SK-N-MC (cell line): ENCODE measurements at regions not wholly inside any gene's neighbourhood (a gene's known extent, or its start where the extent isn't known, plus 50 kb on each side); places are given as distances from the start of the nearest gene placed in this dataset.

Experiments
- DNase-seq: peaks from one replicate; pipeline ENCODE4 v3.0.0-alpha.2; 2011; ENCODE audit warnings: low read depth, low spot score
- H3K27ac ChIP-seq: fragments of 200-600 bp; sonication (generic); 2 replicates; pipeline ENCODE4 v1.5.1; 2016; ENCODE audit warnings: mixed run types
- H3K36me3 ChIP-seq: fragments of 200-600 bp; sonication (generic); 2 replicates; pipeline ENCODE4 v1.6.1; 2017; ENCODE audit warnings: antibody characterized with exemption, low read length, mixed read lengths; ENCODE audit not compliant: insufficient read depth
- H3K4me3 ChIP-seq: fragments of 200-600 bp; sonication (generic); 2 replicates; pipeline ENCODE4 v1.5.1; 2016
- H3K9ac ChIP-seq: fragments of 200-600 bp; sonication (generic); 2 replicates; pipeline ENCODE4 v1.8.0; 2017; ENCODE audit warnings: mixed run types, mixed read lengths; ENCODE audit not compliant: insufficient read length
- H3K9me3 ChIP-seq: fragments of 200-600 bp; sonication (generic); 2 replicates; pipeline ENCODE4 v1.6.1; 2017; ENCODE audit warnings: low read depth, mild to moderate bottlenecking, antibody characterized with exemption, low read length, moderate library complexity, mixed read lengths
- EZH2 ChIP-seq: fragments of 200-600 bp; sonication (generic); IDR thresholded peaks from one replicate; pipeline ENCODE4 v1.6.1; 2017; ENCODE audit warnings: antibody characterized with exemption
- FOXP2 ChIP-seq: optimal IDR thresholded peaks from 2 replicates; pipeline ENCODE3; 2011; ENCODE audit warnings: mild to moderate bottlenecking, moderate library complexity; ENCODE audit not compliant: insufficient read depth; ENCODE audit errors: extremely low read length, control extremely low read depth
- POLR2AphosphoS5 ChIP-seq: IDR thresholded peaks from 2 replicates; pipeline ENCODE4 v1.6.1; 2012; ENCODE audit warnings: mild to moderate bottlenecking, low read depth, low read length, borderline replicate concordance

DNA sequence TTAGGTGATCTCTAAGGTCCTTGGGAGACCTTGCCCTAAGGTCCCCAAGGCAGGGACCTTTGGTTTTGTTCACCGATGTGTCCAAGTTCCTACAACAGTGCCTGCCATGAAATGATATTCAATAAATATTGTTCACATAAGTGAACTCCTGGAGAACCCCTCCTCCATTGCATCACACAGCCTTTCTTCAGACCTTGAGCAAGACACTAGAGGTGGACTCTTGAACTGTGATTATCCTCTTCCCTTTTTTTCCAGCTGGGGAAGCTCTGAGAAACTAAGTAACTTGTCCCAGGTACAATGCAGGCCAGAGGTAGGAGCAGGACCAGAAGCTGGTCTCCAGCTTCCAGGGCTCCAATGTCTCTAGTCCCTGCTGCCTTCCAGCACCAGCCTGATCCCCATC is 76.6 kb upstream of the LMO1 start:
- Histone ChIP-seq H3K9me3 (no peaks in the 10 kb centered on the region), H3K36me3 (no peaks in the 10 kb centered on the region), H3K9ac (no peak overlapping the region), H3K27ac (no peak overlapping the region), H3K4me3 (no peak overlapping the region)
- no peak for DNase-seq
- TF ChIP-seq EZH2 = no peak
- TF ChIP-seq FOXP2 = no peak
- TF ChIP-seq POLR2AphosphoS5 = no peak

- H3K27ac ChIP-seq = no peak overlapping the region
- no peaks in the 10 kb centered on the region for H3K9me3 ChIP-seq
- TF ChIP-seq POLR2AphosphoS5 (no peak), EZH2 (no peak), FOXP2 (no peak)
- no peak for DNase-seq
- H3K4me3 ChIP-seq = no peak overlapping the region
- no peaks in the 10 kb centered on the region for H3K36me3 ChIP-seq
- no peak overlapping the region for H3K9ac ChIP-seq
Observed at GRCh38 chr11:8339592-8340022, 75.9 kb upstream of the LMO1 start.

DNA sequence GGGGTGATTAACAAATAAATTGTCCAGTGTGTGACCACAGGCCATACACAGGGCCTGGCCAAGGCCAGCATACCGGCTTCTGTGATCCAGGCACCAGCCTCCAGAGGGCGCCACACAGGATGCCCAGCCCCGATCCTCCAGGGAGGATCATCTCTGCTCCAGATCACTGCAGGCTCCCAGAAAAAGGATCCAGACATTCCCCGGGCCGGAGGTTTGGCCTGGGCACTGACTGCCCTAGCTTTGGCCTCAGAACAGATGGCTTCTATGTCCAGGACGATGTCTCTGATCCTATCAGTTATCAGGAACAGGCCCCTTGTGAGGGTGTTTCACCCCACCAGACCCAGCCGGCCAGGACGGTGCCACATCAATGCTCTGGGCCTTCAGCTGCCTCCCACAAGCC is 74.5 kb upstream of the LMO1 start:
- H3K36me3 ChIP-seq = no peaks in the 10 kb centered on the region
- H3K9me3 ChIP-seq = no peaks in the 10 kb centered on the region
- H3K27ac ChIP-seq = no peak overlapping the region
- TF ChIP-seq POLR2AphosphoS5 = no peak
- TF ChIP-seq EZH2 = no peak
- no peak for TF ChIP-seq FOXP2
- no peak overlapping the region for H3K4me3 ChIP-seq
- no peak for DNase-seq
- no peak overlapping the region for H3K9ac ChIP-seq

DNA sequence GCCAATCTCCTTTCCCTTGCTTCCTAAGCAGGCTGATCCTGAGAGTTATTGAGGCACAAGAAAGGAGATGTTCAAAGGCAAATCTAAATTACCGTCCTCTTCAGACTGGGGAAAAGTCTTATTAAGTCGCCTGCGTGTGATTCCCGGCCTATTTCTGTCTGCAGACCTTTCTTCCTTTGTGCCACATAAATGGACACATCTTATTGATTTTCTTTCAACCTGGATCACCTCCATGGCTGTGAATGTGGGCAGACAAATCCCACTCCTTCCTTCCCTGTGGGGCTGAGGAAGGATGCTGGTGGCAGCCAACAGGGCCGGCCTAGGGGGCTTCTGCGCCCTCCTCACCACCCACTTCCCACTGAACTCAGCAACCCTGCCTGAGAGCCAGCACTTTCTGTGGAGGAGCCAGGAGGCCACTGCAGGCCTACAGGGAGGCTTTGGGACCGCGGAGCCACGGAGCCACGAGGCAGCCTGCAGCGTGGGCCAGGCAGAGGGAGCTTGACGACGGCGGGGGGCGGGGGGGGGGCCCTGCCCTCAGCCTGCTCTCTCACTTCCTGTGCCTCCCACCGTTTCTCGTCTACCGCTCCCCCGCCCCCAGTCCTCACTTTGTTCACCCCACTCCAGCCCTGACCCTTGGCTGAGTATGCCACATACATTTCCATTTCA is 73.6 kb upstream of the LMO1 start:
- no peak for TF ChIP-seq EZH2
- no peak for TF ChIP-seq FOXP2
- no peak for TF ChIP-seq POLR2AphosphoS5
- no peak for DNase-seq
- H3K9ac ChIP-seq = no peak overlapping the region
- no peaks in the 10 kb centered on the region for H3K36me3 ChIP-seq
- no peak overlapping the region for H3K27ac ChIP-seq
- H3K9me3 ChIP-seq = no peaks in the 10 kb centered on the region
- no peak overlapping the region for H3K4me3 ChIP-seq

- no peak for DNase-seq
- Histone ChIP-seq H3K9ac (no peak overlapping the region), H3K27ac (no peak overlapping the region), H3K36me3 (no peaks in the 10 kb centered on the region), H3K9me3 (no peaks in the 10 kb centered on the region), H3K4me3 (no peak overlapping the region)
- TF ChIP-seq EZH2 (no peak), POLR2AphosphoS5 (no peak), FOXP2 (no peak)
Observed at GRCh38 chr11:8336356-8337129, 72.9 kb upstream of the LMO1 start.

- TF ChIP-seq POLR2AphosphoS5 = no peak
- TF ChIP-seq EZH2 = no peak
- TF ChIP-seq FOXP2 = no peak
- Histone ChIP-seq H3K36me3 (no peaks in the 10 kb centered on the region), H3K9me3 (no peaks in the 10 kb centered on the region), H3K27ac (no peak overlapping the region), H3K9ac (no peak overlapping the region), H3K4me3 (no peak overlapping the region)
- DNase-seq = no peak
Observed at GRCh38 chr11:8335683-8336082, 72.0 kb upstream of the LMO1 start.

GRCh38 chr11:8335186-8335585 is 71.5 kb upstream of the LMO1 start:
- Histone ChIP-seq H3K9ac (no peak overlapping the region), H3K4me3 (no peak overlapping the region)
- no peak for TF ChIP-seq POLR2AphosphoS5
- no peak for TF ChIP-seq EZH2
- TF ChIP-seq FOXP2 = no peak

DNA sequence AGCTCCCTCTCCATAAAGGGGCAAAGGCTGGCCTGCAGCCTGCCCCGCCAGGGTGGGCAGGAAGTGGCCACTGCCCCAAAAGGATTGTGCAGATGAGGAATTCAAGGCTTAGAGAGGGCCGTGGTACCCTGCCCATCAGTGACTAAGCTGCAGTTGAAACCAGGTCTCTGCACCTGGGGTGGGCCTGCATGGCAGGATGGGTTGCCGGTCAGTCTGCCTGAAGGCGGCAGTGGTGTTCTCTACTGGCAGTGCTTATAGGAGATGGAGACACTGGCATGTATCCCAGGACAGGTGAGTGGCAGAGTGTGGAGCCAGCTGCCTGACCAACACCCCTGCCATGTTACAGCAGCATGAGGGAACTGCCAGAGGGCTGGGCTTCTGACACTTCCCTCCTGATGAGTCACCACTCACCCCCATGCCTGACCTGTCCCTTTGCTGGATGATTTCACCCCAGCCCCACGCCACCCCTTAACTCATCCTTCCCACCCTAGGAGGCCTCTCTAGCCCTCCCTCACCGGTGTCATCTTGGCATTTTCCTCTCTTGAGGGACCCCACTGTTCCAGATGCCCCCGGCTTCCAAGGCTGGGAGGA is 70.2 kb upstream of the LMO1 start:
- Histone ChIP-seq H3K9me3 (no peaks in the 10 kb centered on the region), H3K4me3 (no peak overlapping the region), H3K9ac (no peak overlapping the region), H3K27ac (no peak overlapping the region), H3K36me3 (no peaks in the 10 kb centered on the region)
- TF ChIP-seq FOXP2 (no peak), POLR2AphosphoS5 (no peak), EZH2 (no peak)
- DNase-seq = no peak

More at GRCh38 chr11:8335186-8335585, 71.5 kb upstream of the LMO1 start:
- Histone ChIP-seq H3K27ac (no peak overlapping the region), H3K36me3 (no peaks in the 10 kb centered on the region), H3K9me3 (no peaks in the 10 kb centered on the region)
- no peak for DNase-seq
